Stimulated activated CD4-positive, alpha-beta T cell treated with anti-CD3 and anti-CD28 coated beads, Interleukin-15, amount 100 ng/mL, for 24 hours (primary cell): ENCODE measurements at regions not wholly inside any gene's neighbourhood (a gene's known extent, or its start where the extent isn't known, plus 50 kb on each side); places are given as distances from the start of the nearest gene placed in this dataset.

Experiments used
- DNase-seq: peaks from one replicate; pipeline ENCODE4 v3.0.0-alpha.2; 2020

- no peak for DNase-seq
These were observed 369.4 kb upstream of the B3GALT2 start for GRCh38 chr1:193555662-193556441.

DNA sequence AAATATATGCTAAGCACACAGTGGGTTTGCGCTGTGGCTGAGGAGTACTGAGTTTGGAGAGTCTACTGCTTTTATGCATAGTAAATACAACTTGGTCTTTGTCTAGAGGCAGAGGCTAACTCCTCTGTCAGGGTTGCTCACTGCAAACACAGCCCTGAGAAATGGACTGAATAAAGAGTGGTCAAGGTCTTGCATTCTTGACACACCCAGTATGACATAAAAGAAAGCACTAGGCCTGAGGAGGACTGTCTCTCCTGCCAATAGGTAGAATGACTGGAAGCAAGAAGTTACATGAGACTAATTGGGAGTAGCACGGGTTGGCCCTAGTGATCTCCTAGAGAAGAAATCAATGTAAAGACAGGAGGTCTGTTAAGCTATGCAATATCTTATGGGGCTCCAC, 367.2 kb upstream of the B3GALT2 start:
- no peak for DNase-seq

DNA sequence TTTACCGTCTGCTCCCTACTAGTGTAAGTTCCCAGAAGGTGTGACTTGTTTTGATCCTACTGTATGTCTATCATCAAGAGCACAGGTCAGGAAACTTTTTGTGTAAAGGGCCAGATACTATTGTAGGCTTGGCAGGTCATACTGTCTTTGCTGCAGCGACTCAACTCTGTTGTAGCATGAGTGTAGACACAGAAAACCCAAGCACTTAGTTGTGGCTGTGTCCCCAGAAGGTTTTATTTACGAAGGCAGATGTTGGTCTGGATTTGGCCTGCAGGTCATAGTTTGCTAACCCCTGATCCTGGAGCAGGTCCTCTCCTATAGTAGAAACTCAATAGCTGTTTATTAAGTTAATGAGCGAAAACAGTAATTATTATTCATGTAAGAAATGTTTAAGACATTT, 365.9 kb upstream of the B3GALT2 start:
- no peak for DNase-seq

- no peak for DNase-seq
These were observed 362.7 kb upstream of the B3GALT2 start for GRCh38 chr1:193549081-193549480.

DNA sequence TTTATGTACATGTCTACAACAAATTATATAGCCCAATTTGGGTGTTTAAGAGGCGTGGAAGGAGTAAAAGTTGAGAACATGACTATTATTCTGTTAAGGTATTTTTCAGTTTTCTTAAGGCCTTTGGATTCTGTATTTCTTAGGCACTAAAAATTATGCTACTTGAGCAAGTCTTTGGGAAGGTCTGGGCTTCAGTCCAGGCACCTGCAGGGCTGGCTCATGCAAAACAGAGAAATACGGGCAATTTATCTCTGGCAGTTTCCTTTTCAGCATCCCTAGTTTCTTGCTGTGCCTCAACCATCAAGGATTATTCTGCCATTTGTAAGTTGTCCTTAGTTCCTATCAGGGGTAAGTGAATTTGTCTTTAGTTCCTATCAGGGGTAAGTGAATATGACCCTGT, 358.8 kb upstream of the B3GALT2 start:
- no peak for DNase-seq

DNA sequence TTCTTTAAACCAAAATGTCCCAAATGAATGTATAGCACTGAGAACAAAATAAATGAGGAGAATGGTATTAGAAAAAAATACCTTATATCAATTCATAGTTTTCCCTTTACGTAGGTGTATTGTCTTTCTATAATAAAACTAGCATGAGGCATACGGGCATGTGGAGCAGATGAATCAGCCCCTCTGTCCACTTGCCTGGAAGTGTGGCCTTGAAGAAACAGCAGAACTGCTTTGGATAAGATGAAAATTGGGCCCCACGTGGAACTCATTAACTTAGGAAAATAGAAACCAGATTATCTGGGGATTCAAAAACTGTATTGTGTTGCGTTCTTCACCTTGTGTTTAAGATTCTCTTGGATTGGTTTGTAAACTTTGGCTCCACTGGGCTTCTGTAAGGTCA, 356.8 kb upstream of the B3GALT2 start:
- no peak for DNase-seq

GRCh38 chr1:193542690-193543089, 356.3 kb upstream of the B3GALT2 start:
- no peak for DNase-seq

DNA sequence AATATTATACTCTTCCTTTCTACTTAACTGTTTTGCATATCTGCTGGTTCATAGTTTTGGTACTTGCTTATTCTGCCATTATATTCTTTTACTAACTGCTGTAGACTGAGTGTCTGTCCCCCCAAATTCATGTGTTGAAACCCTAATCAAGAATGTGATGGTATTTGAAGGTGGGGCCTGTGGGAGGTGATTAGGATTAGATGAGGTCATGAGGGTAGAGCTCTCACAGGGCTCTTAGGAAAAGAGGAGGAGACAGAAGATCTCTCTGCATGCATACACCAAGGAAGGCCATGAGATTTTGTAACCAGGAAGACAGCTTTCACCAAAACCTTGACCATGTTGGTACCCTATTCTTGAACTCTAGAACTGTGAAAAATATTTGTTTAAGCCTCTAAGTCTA, 354.1 kb upstream of the B3GALT2 start:
- no peak for DNase-seq

DNA sequence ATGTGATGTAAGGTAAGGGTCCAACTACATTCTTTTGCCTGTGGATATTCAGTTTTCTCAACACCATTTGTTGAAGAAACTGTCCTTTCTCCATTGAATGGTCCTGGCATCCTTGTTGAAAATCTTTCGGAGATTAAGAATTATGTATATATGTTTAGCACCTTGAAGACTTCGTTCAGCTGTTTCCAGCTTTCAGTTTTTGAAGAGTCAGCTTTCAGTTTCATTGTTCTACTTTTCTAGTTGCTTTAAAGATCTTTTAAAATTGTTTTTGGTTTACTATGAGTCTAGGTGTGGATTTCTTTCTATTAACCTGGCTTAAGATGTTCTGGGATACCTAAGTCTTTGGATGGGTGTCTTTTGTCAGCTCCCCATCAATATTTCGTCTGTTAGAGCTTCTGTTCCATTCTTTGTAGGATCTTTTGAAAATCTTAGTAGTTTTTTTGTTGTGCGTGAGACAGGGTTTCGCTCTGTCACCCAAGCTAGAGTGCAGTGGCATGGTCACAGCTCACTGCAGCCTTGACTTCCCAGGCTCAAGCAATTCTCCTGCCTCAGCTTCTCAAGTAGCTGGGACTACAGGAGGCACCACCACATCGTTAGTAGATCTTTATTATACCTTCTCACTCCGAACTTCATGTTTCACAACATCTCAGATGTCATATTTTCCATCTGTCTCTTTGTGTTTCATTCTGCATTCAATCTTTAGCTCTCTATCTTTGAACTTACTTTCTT, 353.5 kb upstream of the B3GALT2 start:
- DNase-seq = peak; percentile 31

- DNase-seq = peak; percentile 52
These were observed 352.3 kb upstream of the B3GALT2 start for GRCh38 chr1:193538680-193539079.

- DNase-seq = no peak
These were observed 351.6 kb upstream of the B3GALT2 start for GRCh38 chr1:193538003-193538354.

DNA sequence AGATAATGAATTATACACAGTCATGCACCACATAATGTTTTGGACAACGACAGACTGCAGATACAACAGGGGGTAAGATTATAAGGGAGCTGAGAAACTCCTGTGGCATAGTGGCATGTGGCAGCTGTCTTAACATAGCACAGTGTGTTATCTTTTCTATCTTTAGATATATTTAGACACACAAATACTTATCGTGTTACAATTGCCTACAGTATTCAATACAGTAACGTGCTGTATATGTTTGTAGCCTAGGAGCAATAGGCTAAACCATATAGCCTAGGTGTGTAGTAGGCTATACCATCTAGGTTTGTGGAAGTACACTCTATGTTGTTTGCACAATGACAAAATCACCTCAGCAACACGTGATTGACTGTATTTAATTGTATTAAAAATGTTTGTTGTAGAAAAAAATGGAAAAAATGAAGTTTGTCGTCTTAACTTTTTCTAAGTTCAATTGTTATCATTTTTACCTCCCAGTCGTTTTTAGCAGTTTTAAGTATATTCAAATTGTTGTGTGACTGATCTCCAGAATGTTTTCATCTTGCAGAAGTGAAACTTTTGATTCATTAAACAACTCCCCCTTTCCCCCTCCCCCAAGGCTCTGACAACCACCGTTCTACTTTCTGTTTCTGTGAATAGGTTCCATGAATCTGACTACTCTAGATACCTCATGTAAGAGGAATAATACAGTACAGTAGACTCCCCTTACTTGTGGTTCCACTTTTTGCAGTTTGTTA, 351.0 kb upstream of the B3GALT2 start:
- DNase-seq = peak; percentile 83

GRCh38 chr1:193533853-193534252, 347.4 kb upstream of the B3GALT2 start:
- no peak for DNase-seq

DNA sequence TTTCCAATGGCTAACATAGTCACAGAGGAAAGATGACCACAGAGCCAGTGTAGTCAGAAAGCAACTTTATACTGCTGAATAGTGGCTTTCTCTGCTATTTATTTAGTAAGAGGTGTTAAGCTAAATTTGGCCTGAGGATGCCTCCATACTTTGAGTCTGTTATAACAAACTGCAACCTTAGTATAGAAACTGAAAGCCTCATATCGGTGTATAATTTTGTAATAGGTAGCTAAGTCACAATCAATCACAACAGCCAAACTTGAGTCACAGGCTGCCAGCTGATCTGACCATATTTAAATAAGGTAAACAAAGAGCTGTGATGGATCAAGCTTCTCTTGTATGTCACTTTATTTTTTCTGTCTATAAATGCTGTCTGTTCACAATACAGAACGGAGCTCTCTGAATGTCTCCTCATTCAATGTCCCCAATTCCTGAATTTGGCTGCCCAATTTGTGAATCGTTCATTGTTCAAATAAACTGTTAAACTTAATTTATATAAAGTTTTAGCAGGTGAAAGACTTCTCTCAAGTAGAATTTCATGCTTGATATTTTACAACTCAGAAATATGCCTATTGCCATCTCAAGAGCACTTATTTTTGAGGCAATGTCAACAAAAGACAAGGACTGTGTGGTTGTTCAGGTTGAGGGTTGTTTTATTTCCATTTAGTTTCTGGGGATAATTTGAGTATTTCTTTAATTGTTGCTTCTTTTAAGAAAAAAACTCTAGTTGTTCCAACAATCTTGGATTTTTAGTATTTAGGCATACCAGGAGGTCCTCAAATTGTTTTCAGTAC, 339.7 kb upstream of the B3GALT2 start:
- no peak for DNase-seq

DNA sequence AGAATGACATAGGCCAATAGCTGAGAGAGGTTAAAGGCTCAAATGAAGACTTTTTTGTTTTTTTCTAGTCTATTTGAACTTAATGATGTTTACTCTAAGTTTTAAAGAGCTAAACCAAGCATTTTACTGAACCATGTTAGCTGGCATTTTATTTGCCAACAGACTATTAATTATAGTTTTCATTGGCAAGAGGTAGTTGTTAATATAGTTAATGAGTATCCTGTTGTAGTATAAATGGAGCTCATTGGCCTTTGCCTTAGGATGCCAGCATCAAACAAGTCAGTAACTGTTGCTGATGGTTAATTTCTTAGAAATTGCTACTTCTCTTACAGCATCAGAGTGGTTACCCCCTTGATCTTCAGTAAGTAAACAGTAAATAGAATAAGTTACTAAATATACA, 339.0 kb upstream of the B3GALT2 start:
- no peak for DNase-seq

GRCh38 chr1:193524616-193525015, 338.2 kb upstream of the B3GALT2 start:
- no peak for DNase-seq

DNA sequence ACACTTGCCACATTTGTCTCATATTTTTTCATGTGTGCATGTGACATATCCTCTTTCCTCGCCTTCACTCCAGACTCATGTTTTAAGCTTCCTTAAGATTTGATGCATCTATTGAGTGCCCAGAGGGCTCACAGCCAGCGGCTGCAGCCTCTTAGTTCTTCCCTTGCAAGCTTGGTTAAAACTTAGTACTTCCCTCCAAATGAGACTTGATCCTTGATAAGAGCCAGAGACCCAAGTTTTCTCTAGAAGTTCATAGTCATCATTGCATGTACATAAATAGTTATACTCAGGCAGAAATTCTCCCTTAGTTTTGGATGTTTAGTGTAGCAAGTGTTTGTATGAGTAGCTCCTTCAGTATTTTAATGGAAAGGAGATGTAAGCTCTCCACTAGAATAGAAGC, 337.6 kb upstream of the B3GALT2 start:
- DNase-seq = no peak

DNA sequence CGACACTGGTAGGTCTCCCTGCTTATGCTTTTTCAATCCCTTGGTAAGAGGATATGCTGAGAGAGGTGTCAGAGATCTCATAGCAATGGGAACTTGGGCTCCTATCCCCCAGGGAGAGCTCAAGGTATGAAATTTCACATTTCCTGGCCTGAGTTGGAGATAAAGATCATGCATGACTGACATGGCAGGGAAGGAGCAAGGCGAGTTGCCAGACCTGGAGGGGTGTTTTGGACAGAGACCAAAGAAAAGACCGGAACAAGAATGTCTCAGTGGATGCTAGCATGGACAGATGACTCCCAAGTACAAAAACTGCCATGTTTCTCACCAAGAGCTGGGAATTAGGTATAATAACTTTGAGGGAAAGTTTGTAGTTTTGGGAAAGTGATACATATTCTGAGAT, 334.1 kb upstream of the B3GALT2 start:
- DNase-seq = no peak

- no peak for DNase-seq
These were observed 333.5 kb upstream of the B3GALT2 start for GRCh38 chr1:193519922-193520321.

- no peak for DNase-seq
These were observed 330.5 kb upstream of the B3GALT2 start for GRCh38 chr1:193516755-193517388.

GRCh38 chr1:193514397-193514796, 328.0 kb upstream of the B3GALT2 start:
- DNase-seq = no peak

GRCh38 chr1:193513032-193513431, 326.6 kb upstream of the B3GALT2 start:
- no peak for DNase-seq

- no peak for DNase-seq
These were observed 318.5 kb upstream of the B3GALT2 start for GRCh38 chr1:193504920-193505319.
